ENCODE measurements at regions not wholly inside any gene's neighbourhood (a gene's known extent, or its start where the extent isn't known, plus 50 kb on each side); places are given as distances from the start of the nearest gene placed in this dataset.

- no peaks in the 10 kb centered on the region for H3K27me3 Mint-ChIP-seq
- no peaks in the 10 kb centered on the region for H3K4me1 Mint-ChIP-seq
- peaks cover 7% of the 10 kb centered on the region for H3K9me3 Mint-ChIP-seq
- no peak overlapping the region for H3K27ac Mint-ChIP-seq
- H3K36me3 Mint-ChIP-seq: no peaks in the 10 kb centered on the region
- H3K4me3 Mint-ChIP-seq: no peak overlapping the region
Observed at GRCh38 chr18:44286049-44286448, 394.6 kb upstream of the SETBP1 start.

- Mint-ChIP-seq H3K4me1 (no peaks in the 10 kb centered on the region), H3K9me3 (peaks cover 7% of the 10 kb centered on the region), H3K27me3 (no peaks in the 10 kb centered on the region), H3K27ac (no peak overlapping the region), H3K36me3 (no peaks in the 10 kb centered on the region), H3K4me3 (no peak overlapping the region)
Observed at GRCh38 chr18:44290366-44290977, 390.2 kb upstream of the SETBP1 start.

- Mint-ChIP-seq H3K27ac (no peak overlapping the region), H3K9me3 (peaks cover 7% of the 10 kb centered on the region), H3K27me3 (no peaks in the 10 kb centered on the region), H3K36me3 (no peaks in the 10 kb centered on the region), H3K4me3 (no peak overlapping the region), H3K4me1 (no peaks in the 10 kb centered on the region)
Observed at GRCh38 chr18:44298566-44298965, 382.1 kb upstream of the SETBP1 start.

- H3K9me3 Mint-ChIP-seq: no peaks in the 10 kb centered on the region
- H3K36me3 Mint-ChIP-seq: no peaks in the 10 kb centered on the region
- H3K4me3 Mint-ChIP-seq: no peak overlapping the region
- H3K27me3 Mint-ChIP-seq: no peaks in the 10 kb centered on the region
- no peaks in the 10 kb centered on the region for H3K4me1 Mint-ChIP-seq
- H3K27ac Mint-ChIP-seq: no peak overlapping the region
Observed at GRCh38 chr18:44309185-44309584, 371.5 kb upstream of the SETBP1 start.

GRCh38 chr18:44320619-44321460 is 359.8 kb upstream of the SETBP1 start:
- Mint-ChIP-seq H3K27ac (no peak overlapping the region), H3K4me1 (no peaks in the 10 kb centered on the region), H3K36me3 (no peaks in the 10 kb centered on the region), H3K27me3 (no peaks in the 10 kb centered on the region), H3K4me3 (no peak overlapping the region), H3K9me3 (no peaks in the 10 kb centered on the region)

GRCh38 chr18:44321868-44322590 is 358.7 kb upstream of the SETBP1 start:
- Mint-ChIP-seq H3K4me3 (no peak overlapping the region), H3K4me1 (no peaks in the 10 kb centered on the region), H3K27ac (no peak overlapping the region), H3K9me3 (no peaks in the 10 kb centered on the region), H3K36me3 (no peaks in the 10 kb centered on the region), H3K27me3 (no peaks in the 10 kb centered on the region)

- no peaks in the 10 kb centered on the region for H3K4me1 Mint-ChIP-seq
- H3K9me3 Mint-ChIP-seq: no peaks in the 10 kb centered on the region
- no peaks in the 10 kb centered on the region for H3K27me3 Mint-ChIP-seq
- H3K27ac Mint-ChIP-seq: no peak overlapping the region
- no peaks in the 10 kb centered on the region for H3K36me3 Mint-ChIP-seq
- H3K4me3 Mint-ChIP-seq: no peak overlapping the region
Observed at GRCh38 chr18:44323125-44323524, 357.6 kb upstream of the SETBP1 start.

GRCh38 chr18:44324361-44324760 is 356.3 kb upstream of the SETBP1 start:
- Mint-ChIP-seq H3K4me1 (no peaks in the 10 kb centered on the region), H3K27me3 (no peaks in the 10 kb centered on the region), H3K36me3 (no peaks in the 10 kb centered on the region), H3K27ac (no peak overlapping the region), H3K9me3 (no peaks in the 10 kb centered on the region), H3K4me3 (no peak overlapping the region)

GRCh38 chr18:44325903-44326635 is 354.6 kb upstream of the SETBP1 start:
- H3K27me3 Mint-ChIP-seq: no peaks in the 10 kb centered on the region
- no peaks in the 10 kb centered on the region for H3K9me3 Mint-ChIP-seq
- H3K36me3 Mint-ChIP-seq: no peaks in the 10 kb centered on the region
- H3K27ac Mint-ChIP-seq: no peak overlapping the region
- H3K4me1 Mint-ChIP-seq: no peaks in the 10 kb centered on the region
- H3K4me3 Mint-ChIP-seq: no peak overlapping the region

GRCh38 chr18:44331656-44332570 is 348.8 kb upstream of the SETBP1 start:
- Mint-ChIP-seq H3K36me3 (no peaks in the 10 kb centered on the region), H3K9me3 (peaks cover 17% of the 10 kb centered on the region), H3K4me1 (no peaks in the 10 kb centered on the region), H3K4me3 (no peak overlapping the region), H3K27me3 (no peaks in the 10 kb centered on the region), H3K27ac (no peak overlapping the region)

- no peaks in the 10 kb centered on the region for H3K36me3 Mint-ChIP-seq
Observed at GRCh38 chr18:44341759-44342158, 338.9 kb upstream of the SETBP1 start.

GRCh38 chr18:44342162-44342561 is 338.5 kb upstream of the SETBP1 start:
- Mint-ChIP-seq H3K27ac (no peak overlapping the region), H3K9me3 (peaks cover 14% of the 10 kb centered on the region), H3K4me3 (no peak overlapping the region), H3K4me1 (no peaks in the 10 kb centered on the region), H3K27me3 (no peaks in the 10 kb centered on the region), H3K36me3 (no peaks in the 10 kb centered on the region)

More at GRCh38 chr18:44341759-44342158, 338.9 kb upstream of the SETBP1 start:
- Mint-ChIP-seq H3K27me3 (no peaks in the 10 kb centered on the region), H3K27ac (no peak overlapping the region), H3K9me3 (peaks cover 15% of the 10 kb centered on the region), H3K4me3 (no peak overlapping the region), H3K4me1 (no peaks in the 10 kb centered on the region)

GRCh38 chr18:44342946-44343345 is 337.7 kb upstream of the SETBP1 start:
- Mint-ChIP-seq H3K4me1 (no peaks in the 10 kb centered on the region), H3K4me3 (no peak overlapping the region), H3K27me3 (no peaks in the 10 kb centered on the region), H3K27ac (no peak overlapping the region), H3K36me3 (no peaks in the 10 kb centered on the region), H3K9me3 (peaks cover 12% of the 10 kb centered on the region)

GRCh38 chr18:44343570-44343969 is 337.1 kb upstream of the SETBP1 start:
- Mint-ChIP-seq H3K4me1 (no peaks in the 10 kb centered on the region), H3K27me3 (no peaks in the 10 kb centered on the region), H3K9me3 (peaks cover 6% of the 10 kb centered on the region), H3K36me3 (no peaks in the 10 kb centered on the region), H3K4me3 (no peak overlapping the region), H3K27ac (no peak overlapping the region)
